HUES64 (cell line): ENCODE measurements at regions not wholly inside any gene's neighbourhood (a gene's known extent, or its start where the extent isn't known, plus 50 kb on each side); places are given as distances from the start of the nearest gene placed in this dataset.
"Not testable (repeated sequence)": the region's sequence is repeated elsewhere in the genome, so short reads cannot be mapped to it uniquely, and the experiment has no call there.

ENCODE experiments used
- H3K27ac ChIP-seq: 2 replicates; pipeline ENCODE4 v1.7.0; 2013; ENCODE audit warnings: low read depth, low read length, inconsistent platforms
- H3K27me3 ChIP-seq: 2 replicates; pipeline ENCODE4 v1.6.1; 2013; ENCODE audit warnings: mild to moderate bottlenecking, low read length; ENCODE audit not compliant: insufficient read depth
- H3K36me3 ChIP-seq: 2 replicates; pipeline ENCODE4 v1.6.1; 2013; ENCODE audit warnings: mild to moderate bottlenecking, low read length; ENCODE audit not compliant: insufficient read depth
- H3K4me1 ChIP-seq: 2 replicates; pipeline ENCODE4 v1.6.1; 2013; ENCODE audit warnings: mild to moderate bottlenecking, low read length, moderate library complexity; ENCODE audit not compliant: insufficient read depth
- H3K4me3 ChIP-seq: 2 replicates; pipeline ENCODE4 v1.5.1; 2013; ENCODE audit warnings: mild to moderate bottlenecking, low read length, moderate library complexity
- H3K9ac ChIP-seq: 2 replicates; pipeline ENCODE4 v1.6.1; 2013; ENCODE audit warnings: mild to moderate bottlenecking, low read depth, low read length
- H3K9me3 ChIP-seq: 2 replicates; pipeline ENCODE4 v1.6.1; 2013; ENCODE audit warnings: low read depth, low read length; ENCODE audit not compliant: insufficient read depth
- WGBS: fragments of 150-250, 120-280 bp; methylation state at CpG from one replicate; pipeline ENCODE4 v1.1.7; 2013; ENCODE audit warnings: missing lambda C conversion rate; 5-methylcytosine and 5-hydroxymethylcytosine counted together

DNA sequence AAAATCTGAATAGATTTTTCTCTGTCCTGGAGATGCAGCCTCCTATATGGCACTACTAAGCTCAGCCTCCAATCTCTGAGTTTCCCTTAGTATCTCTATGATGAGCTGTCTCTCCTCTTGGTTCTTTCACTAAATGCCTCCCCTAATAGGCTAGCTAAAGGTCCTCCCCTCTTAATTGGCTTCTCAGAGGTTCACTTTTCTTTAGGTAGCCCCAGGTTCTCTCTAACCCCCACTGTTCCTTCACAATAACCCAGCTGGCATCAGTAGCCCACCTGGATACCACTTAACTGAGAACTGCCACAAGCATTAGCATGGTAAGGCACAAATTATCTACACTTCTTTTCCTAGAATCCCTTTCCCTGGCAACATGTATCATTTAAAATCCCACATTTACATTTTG is 523.2 kb downstream of the IGSF11 start:
- H3K4me1 ChIP-seq, result 0 out of 2 replicates have a peak, but pooled peaks cover 3% of the 10 kb centered on the region
- no peaks in the 10 kb centered on the region for H3K36me3 ChIP-seq
- no peak overlapping the region for H3K4me3 ChIP-seq
- no peak overlapping the region for H3K27ac ChIP-seq
- no peaks in the 10 kb centered on the region for H3K9me3 ChIP-seq
- H3K27me3 ChIP-seq, result no peaks in the 10 kb centered on the region
- no peak overlapping the region for H3K9ac ChIP-seq

DNA sequence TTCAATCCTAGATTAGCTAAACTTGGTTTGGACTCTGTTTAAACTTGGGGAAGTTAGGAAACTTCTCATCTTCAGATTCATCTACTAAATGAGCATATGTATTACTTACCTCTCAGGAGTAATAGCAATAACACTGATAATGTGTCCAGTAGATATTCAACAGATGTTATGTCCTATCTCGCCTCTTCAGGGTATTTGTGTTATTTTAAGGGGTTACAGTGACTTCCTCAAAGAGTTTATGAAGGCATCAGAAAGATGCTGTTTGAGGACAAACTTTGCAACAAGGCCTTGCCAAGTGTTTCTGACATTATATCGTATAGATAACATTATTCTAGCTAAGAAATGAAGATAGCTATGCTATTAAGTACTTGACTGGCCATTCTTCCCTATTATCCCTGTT is 522.3 kb downstream of the IGSF11 start:
- WGBS, result 100% methylated on average over 1 of the region's 2 CpGs
- H3K36me3 ChIP-seq, result no peaks in the 10 kb centered on the region
- H3K9ac ChIP-seq, result no peak overlapping the region
- 0 out of 2 replicates have a peak, but pooled peaks cover 3% of the 10 kb centered on the region for H3K4me1 ChIP-seq
- peaks cover 6% of the 10 kb centered on the region; the same call in 1 of the 2 replicates for H3K9me3 ChIP-seq
- no peak overlapping the region for H3K4me3 ChIP-seq
- H3K27ac ChIP-seq, result no peak overlapping the region
- no peaks in the 10 kb centered on the region for H3K27me3 ChIP-seq

DNA sequence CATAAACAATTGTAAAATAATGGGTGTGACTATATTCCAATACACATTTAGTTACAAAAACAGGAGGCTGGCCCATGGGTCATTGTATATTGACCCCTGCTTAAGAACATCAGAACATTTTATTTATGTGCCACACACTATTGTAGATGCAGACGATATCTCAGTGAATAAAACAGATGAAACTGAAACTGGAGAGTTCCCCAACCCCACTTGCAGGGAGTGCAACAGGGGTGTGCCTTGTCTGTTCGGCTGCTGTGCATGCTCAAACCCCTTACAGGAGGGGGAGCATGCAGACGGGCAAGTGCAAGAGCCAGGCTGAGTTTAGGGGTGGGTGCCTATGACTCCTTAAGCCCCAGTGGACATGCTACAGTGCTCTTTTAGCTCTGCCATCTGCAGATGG is 509.6 kb downstream of the IGSF11 start:
- no peak overlapping the region for H3K4me3 ChIP-seq
- WGBS, result 65% methylated on average over 3 of the region's 3 CpGs
- H3K9ac ChIP-seq, result no peak overlapping the region
- no peaks in the 10 kb centered on the region for H3K36me3 ChIP-seq
- H3K27ac ChIP-seq, result no peak overlapping the region
- H3K4me1 ChIP-seq, result 0 out of 2 replicates have a peak, but pooled peaks cover 3% of the 10 kb centered on the region
- H3K9me3 ChIP-seq, result no peaks in the 10 kb centered on the region
- no peaks in the 10 kb centered on the region for H3K27me3 ChIP-seq

DNA sequence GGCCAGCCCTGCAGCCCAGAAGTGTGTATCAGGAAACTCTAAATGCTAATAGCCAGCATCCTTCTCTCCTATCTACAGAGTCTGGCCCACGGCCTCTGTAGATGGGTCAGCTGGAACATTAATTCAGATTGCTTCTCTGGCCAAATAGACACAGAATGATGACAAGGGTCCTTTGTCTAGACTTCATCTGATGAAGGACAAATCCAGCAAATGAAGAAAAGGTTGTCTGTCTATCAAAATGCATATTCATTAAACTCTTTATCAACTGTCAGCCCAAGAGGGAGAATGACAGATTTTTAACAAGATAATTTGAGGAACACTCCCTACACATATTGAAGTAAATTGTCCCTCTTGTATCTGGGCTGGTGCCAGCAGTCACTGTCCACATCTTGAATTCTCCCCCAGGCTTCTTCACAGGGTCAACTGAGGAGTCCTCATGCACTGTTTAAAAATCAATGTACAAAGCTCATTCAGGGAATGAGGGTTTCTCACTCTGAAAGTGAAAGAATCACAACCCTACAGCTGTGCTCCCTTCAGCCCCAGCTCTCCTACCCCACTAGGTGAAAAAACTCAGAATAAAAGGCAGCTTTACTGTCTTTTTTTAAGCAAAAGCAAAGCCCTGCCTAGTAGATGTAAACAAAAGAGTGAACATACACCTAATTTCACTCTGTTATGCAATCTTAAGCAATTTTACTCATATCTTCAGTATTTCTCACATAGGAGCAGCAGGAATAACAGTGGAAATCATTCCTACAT is 507.7 kb downstream of the IGSF11 start:
- Histone ChIP-seq H3K36me3 (no peaks in the 10 kb centered on the region), H3K9ac (no peak overlapping the region), H3K27me3 (no peaks in the 10 kb centered on the region), H3K4me3 (no peak overlapping the region), H3K9me3 (peaks cover 1% of the 10 kb centered on the region; the same call in 1 of the 2 replicates), H3K4me1 (0 out of 2 replicates have a peak, but pooled peaks cover 3% of the 10 kb centered on the region), H3K27ac (no peak overlapping the region)
- WGBS, result 88% methylated on average over 1 of the region's 1 CpG

DNA sequence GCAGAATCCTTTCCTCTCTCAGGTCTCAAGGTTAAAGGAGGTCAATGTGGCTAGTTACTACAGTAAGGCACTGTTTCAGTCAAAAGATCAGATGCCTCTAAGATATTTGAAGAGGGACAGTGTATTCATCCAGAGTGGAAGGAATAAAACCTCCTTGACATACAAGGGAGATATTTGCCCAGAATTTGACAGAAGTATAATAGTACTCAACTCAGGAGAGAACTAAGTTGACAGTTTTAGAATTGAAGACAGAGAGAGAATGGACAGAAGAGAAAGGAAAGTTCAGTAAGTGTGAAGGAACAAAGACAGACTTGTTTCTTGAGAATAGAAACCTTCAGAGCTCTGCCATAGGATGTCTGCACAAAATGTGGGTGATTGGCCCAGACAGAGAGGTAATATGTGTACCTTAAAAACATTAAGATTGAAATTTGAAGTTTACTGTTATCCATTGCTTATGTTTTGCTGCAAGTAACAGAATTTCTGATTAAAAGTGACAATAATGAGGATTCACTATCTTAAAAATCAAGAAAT is 507.1 kb downstream of the IGSF11 start:
- Histone ChIP-seq H3K4me1 (0 out of 2 replicates have a peak, but pooled peaks cover 3% of the 10 kb centered on the region), H3K9me3 (peaks cover 4% of the 10 kb centered on the region; the same call in 1 of the 2 replicates), H3K36me3 (no peaks in the 10 kb centered on the region), H3K27ac (no peak overlapping the region), H3K27me3 (no peaks in the 10 kb centered on the region), H3K4me3 (no peak overlapping the region), H3K9ac (no peak overlapping the region)

DNA sequence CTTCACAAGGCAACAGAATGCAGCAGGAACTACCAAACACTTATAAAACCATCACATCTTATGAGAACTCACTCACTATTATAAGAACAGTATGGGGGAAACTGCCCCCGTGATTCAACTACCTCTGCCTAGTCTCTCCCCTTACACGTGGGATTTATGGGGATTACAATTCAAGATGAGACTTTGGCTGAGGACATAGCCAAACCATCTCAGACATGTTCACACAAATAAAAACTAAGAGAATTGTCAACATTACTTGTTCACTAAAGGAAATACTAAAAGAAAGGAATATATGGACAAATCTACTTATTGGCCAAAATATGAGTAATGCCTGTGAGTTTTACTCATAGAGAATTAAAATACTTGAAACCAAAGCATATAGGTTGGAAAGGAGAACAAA is 505.1 kb downstream of the IGSF11 start:
- Histone ChIP-seq H3K4me3 (no peak overlapping the region), H3K9ac (no peak overlapping the region), H3K27me3 (no peaks in the 10 kb centered on the region), H3K36me3 (no peaks in the 10 kb centered on the region), H3K4me1 (0 out of 2 replicates have a peak, but pooled peaks cover 3% of the 10 kb centered on the region), H3K27ac (no peak overlapping the region), H3K9me3 (peaks cover 4% of the 10 kb centered on the region; the same call in 1 of the 2 replicates)
- WGBS, result 100% methylated on average over 1 of the region's 2 CpGs

DNA sequence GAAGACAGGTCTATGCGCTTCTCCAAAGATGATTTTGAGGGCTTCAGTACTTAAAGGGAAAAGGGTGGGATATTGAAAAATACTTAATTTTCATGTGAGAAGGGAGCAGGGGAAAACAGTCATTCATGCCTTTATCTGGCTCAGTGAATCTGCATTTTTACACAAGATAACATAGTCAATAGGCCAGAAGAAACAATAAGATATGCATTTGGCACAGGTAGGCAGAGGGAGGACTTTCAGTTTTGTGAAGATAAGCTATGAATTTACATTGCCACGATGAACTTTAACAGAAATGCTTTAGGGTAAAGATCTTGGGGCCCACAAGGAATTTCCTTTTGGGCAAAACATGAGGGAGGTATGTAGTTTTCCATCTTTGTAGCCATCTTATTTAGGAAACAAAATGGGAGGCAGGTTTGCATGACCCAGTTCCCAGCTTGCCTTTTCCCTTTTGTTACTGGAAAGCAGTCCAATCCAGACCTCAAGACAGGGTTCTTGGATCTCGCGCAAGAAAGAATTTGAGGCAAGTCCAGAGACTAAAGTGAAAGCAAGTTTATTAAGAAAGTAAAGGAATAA is 504.2 kb downstream of the IGSF11 start:
- no peaks in the 10 kb centered on the region for H3K27me3 ChIP-seq
- no peak overlapping the region for H3K4me3 ChIP-seq
- 0 out of 2 replicates have a peak, but pooled peaks cover 3% of the 10 kb centered on the region for H3K4me1 ChIP-seq
- H3K9ac ChIP-seq, result no peak overlapping the region
- WGBS, result 96% methylated on average over 4 of the region's 4 CpGs
- no peaks in the 10 kb centered on the region for H3K36me3 ChIP-seq
- no peak overlapping the region for H3K27ac ChIP-seq
- peaks cover 4% of the 10 kb centered on the region; the same call in 1 of the 2 replicates for H3K9me3 ChIP-seq

DNA sequence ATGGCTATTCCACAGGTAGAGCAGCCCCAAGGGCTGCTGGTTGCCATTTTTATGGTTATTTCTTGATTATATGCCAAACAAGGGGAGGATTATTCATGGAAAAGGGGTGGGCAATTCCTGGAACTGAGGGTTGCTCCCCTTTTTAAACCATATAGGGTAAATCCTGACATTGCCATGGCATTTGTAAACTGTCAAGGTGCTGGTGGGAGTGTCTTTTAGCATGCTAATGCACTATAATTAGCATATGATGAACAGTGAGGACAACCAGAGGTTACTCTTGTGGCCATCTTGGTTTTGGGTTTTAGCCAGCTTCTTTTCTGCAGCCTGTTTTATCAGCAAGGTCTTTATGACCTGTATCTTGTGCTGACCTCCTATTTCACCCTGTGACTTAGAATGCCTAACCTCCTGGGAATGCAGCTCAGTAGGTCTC is 503.7 kb downstream of the IGSF11 start:
- H3K9ac ChIP-seq, H3K9me3 ChIP-seq, H3K4me1 ChIP-seq, H3K27me3 ChIP-seq, H3K27ac ChIP-seq, H3K36me3 ChIP-seq, H3K4me3 ChIP-seq: not testable (repeated sequence)

DNA sequence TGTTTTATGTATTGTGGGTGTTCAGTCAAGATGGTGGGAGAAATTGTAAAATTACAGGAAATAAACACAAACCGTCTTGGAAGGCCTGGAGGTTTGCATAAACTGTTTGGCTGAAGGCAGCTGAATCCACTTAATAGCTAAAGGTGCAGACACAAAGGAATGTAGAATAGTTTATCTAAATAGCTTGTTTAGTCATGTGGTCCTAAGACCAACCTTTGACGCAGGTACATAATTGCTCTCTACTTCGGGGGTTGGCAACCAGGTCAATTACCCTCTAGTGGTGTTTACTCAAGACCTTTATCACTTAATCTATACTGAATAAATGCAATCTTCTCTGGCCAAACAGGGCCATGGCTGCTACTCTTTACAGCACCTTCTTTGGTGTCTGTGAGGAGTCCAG is 502.8 kb downstream of the IGSF11 start:
- no peak overlapping the region for H3K4me3 ChIP-seq
- no peak overlapping the region for H3K27ac ChIP-seq
- no peaks in the 10 kb centered on the region for H3K36me3 ChIP-seq
- H3K9me3 ChIP-seq, result peaks cover 4% of the 10 kb centered on the region; the same call in 1 of the 2 replicates
- WGBS, result 61% methylated on average over 3 of the region's 3 CpGs
- H3K9ac ChIP-seq, result no peak overlapping the region
- H3K4me1 ChIP-seq, result 0 out of 2 replicates have a peak, but pooled peaks cover 3% of the 10 kb centered on the region
- H3K27me3 ChIP-seq, result no peaks in the 10 kb centered on the region

DNA sequence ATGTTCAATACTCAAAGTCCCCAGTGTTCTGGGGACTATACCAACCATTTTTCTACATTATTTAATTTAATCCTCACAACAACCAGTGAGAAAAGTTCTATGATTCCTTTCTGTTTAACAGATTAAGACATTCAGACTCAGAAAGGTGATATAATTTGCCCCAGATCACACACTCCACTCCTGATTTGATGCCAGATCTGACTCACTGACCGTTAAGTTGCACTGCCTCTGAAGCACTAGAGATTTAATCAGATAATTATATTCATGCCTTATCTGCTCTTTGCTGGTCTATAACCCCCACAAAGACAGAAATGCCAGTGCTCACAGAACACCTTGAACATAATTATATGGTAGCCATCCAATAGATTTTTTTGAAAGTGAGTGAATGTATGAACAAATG is 501.0 kb downstream of the IGSF11 start:
- H3K9ac ChIP-seq, result no peak overlapping the region
- no peaks in the 10 kb centered on the region for H3K36me3 ChIP-seq
- H3K4me3 ChIP-seq, result no peak overlapping the region
- no peaks in the 10 kb centered on the region for H3K27me3 ChIP-seq
- H3K27ac ChIP-seq, result no peak overlapping the region
- no peaks in the 10 kb centered on the region for H3K4me1 ChIP-seq
- 95% methylated on average over 1 of the region's 1 CpG for WGBS
- peaks cover 4% of the 10 kb centered on the region; the same call in 1 of the 2 replicates for H3K9me3 ChIP-seq

DNA sequence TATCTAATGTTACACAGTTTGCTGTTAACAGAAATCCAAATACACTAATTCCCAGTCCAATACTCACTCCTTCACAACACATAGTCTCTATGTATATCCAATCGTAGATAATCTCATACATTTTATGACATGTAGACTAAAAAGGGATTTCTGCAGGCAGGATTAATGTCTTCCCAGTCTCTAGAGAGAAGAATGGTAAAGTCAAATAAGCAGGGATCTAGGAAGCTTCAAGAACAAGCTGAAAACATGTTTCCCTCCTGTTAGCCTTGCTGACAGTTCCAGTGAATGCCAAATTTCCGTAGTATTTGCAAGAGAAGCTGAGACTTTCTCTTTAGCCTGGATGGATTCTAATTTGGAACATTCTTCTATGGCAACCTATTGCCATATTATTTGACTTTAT is 500.1 kb downstream of the IGSF11 start:
- Histone ChIP-seq H3K27me3 (no peaks in the 10 kb centered on the region), H3K9ac (no peak overlapping the region), H3K4me3 (no peak overlapping the region), H3K9me3 (peaks cover 4% of the 10 kb centered on the region; the same call in 1 of the 2 replicates), H3K4me1 (no peaks in the 10 kb centered on the region), H3K36me3 (no peaks in the 10 kb centered on the region), H3K27ac (no peak overlapping the region)
- 3% methylated on average over 2 of the region's 2 CpGs for WGBS
